ENCODE measurements at regions not wholly inside any gene's neighbourhood (a gene's known extent, or its start where the extent isn't known, plus 50 kb on each side); places are given as distances from the start of the nearest gene placed in this dataset.

DNA sequence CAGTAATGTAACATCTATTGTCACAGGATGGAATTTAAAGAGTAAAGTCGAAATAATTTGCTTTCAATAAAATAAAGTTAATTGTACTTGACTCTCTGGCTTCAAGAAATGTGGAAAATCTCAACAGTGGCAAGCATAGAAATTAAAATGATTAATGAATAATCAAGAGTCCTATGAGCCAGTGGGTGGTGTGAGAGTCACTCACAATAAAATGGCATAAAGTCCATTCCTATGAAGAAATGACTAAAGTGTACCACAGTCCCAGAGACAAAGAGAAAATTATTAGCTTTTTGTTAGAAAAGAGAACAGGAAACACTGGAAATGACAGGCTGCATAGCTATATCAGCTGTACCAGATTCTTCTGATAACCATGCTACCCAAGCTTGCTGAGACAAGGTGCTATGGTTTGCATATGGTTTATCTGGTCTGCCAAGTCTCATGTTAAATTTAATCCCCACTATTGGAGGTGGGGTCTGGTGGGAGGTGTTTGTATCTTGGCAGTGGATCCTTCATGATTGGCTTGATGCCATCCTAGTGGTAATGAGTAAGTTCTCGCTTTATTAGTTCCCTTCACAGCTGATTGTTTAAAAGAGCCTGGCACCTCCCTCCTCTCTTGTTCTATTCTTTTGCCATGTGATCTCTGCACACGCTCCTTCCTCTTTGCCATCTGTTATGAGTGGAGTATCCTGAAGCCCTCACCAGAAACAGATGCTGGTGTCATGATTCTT, 647.7 kb upstream of the ITGA1 start:
- TF ChIP-seq POLR2A (IDR thresholded peaks at IDR 0.05; ENCODE audit: low read depth, low read length) = no peak
- TF ChIP-seq, protein P1, sequence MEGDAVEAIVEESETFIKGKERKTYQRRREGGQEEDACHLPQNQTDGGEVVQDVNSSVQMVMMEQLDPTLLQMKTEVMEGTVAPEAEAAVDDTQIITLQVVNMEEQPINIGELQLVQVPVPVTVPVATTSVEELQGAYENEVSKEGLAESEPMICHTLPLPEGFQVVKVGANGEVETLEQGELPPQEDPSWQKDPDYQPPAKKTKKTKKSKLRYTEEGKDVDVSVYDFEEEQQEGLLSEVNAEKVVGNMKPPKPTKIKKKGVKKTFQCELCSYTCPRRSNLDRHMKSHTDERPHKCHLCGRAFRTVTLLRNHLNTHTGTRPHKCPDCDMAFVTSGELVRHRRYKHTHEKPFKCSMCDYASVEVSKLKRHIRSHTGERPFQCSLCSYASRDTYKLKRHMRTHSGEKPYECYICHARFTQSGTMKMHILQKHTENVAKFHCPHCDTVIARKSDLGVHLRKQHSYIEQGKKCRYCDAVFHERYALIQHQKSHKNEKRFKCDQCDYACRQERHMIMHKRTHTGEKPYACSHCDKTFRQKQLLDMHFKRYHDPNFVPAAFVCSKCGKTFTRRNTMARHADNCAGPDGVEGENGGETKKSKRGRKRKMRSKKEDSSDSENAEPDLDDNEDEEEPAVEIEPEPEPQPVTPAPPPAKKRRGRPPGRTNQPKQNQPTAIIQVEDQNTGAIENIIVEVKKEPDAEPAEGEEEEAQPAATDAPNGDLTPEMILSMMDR (conservative IDR thresholded peaks at IDR 0.05; ENCODE audit: low read depth, low read length) = no peak
- TF ChIP-seq RFX5 (IDR thresholded peaks at IDR 0.05; ENCODE audit: low read depth, low read length) = no peak
- no peak for TF ChIP-seq FOS (IDR thresholded peaks at IDR 0.05; ENCODE audit: low read depth, low read length)
- TF ChIP-seq MAZ (IDR thresholded peaks at IDR 0.05; ENCODE audit: borderline replicate concordance, low read depth, low read length) = no peak
- TF ChIP-seq SMC3 (IDR thresholded peaks at IDR 0.05; ENCODE audit: low read depth, low read length) = no peak
- no peak for TF ChIP-seq RAD21 (IDR thresholded peaks at IDR 0.05; ENCODE audit: low read length)
- no peak for TF ChIP-seq CEBPB (IDR thresholded peaks at IDR 0.05; ENCODE audit: low read depth, low read length)
- TF ChIP-seq MXI1 (IDR thresholded peaks at IDR 0.05; ENCODE audit: borderline replicate concordance, low read depth, low read length) = no peak
- no peak for TF ChIP-seq NFE2L2 (IDR thresholded peaks at IDR 0.05; ENCODE audit: low read depth, low read length)
- TF ChIP-seq RCOR1 (IDR thresholded peaks at IDR 0.05; ENCODE audit: insufficient replicate concordance, low read length) = no peak
- TF ChIP-seq, protein P2, sequence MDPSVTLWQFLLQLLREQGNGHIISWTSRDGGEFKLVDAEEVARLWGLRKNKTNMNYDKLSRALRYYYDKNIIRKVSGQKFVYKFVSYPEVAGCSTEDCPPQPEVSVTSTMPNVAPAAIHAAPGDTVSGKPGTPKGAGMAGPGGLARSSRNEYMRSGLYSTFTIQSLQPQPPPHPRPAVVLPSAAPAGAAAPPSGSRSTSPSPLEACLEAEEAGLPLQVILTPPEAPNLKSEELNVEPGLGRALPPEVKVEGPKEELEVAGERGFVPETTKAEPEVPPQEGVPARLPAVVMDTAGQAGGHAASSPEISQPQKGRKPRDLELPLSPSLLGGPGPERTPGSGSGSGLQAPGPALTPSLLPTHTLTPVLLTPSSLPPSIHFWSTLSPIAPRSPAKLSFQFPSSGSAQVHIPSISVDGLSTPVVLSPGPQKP (IDR thresholded peaks at IDR 0.05; ENCODE audit: borderline replicate concordance, low read depth, low read length) = no peak
- no peak for TF ChIP-seq MAFK (IDR thresholded peaks at IDR 0.05; ENCODE audit: low read depth, low read length)

All from IMR-90 (cell line).